IgD-negative memory B cell (primary cell): ENCODE measurements at regions not wholly inside any gene's neighbourhood (a gene's known extent, or its start where the extent isn't known, plus 50 kb on each side); places are given as distances from the start of the nearest gene placed in this dataset.

Source experiments
- H3K27ac Mint-ChIP-seq, 3 donors: one replicate each; pipeline ENCODE4 v1.8.0; 2020 to 2022; ENCODE audit warnings: mild to moderate bottlenecking in 3 of 3, mixed read lengths in 3 of 3, moderate library complexity in 1 of 3
- H3K27me3 Mint-ChIP-seq: one replicate; pipeline ENCODE4 v1.8.0; 2021; ENCODE audit warnings: mixed read lengths
- H3K36me3 Mint-ChIP-seq: one replicate; pipeline ENCODE4 v1.8.0; 2020; ENCODE audit warnings: mild to moderate bottlenecking, mixed read lengths
- H3K4me1 Mint-ChIP-seq, 3 donors: one replicate each; pipeline ENCODE4 v1.8.0; 2020 to 2022; ENCODE audit warnings: mixed read lengths in 3 of 3, mild to moderate bottlenecking in 1 of 3
- H3K4me3 Mint-ChIP-seq, 4 donors: one replicate each; pipeline ENCODE4 v1.8.0; 2020 to 2022; ENCODE audit warnings: mild to moderate bottlenecking in 4 of 4, mixed read lengths in 4 of 4, moderate library complexity in 3 of 4
- H3K9me3 Mint-ChIP-seq, 3 donors: one replicate each; pipeline ENCODE4 v1.8.0; 2020 to 2021; ENCODE audit warnings: mixed read lengths in 3 of 3, mild to moderate bottlenecking in 1 of 3

DNA sequence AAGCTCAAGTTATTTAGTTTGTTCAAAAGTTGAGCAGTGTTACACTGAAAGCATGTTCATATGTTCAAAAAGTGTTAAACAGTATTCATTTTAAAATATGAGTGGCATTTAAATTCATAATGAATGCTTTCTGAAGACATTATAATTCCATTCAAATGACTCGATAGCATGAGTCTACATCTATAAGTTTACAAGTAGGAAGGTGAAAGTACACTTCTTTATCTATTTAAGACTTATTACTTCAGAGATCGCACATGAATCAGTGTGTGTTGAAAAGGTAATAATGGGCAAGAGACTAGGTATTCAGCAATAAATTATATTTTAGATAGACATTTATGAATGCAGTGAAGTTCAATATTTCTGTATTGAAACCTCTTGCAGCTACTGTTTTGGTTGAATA, 456.1 kb downstream of the GRXCR1 start:
- Mint-ChIP-seq H3K4me3 (no peak overlapping the region), H3K27me3 (no peaks in the 10 kb centered on the region), H3K9me3 (peaks cover 2 to 4% (median 3%) of the 10 kb centered on the region in 3 donors), H3K36me3 (peaks cover 2% of the 10 kb centered on the region), H3K27ac (no peak overlapping the region), H3K4me1 (no peaks in the 10 kb centered on the region)

DNA sequence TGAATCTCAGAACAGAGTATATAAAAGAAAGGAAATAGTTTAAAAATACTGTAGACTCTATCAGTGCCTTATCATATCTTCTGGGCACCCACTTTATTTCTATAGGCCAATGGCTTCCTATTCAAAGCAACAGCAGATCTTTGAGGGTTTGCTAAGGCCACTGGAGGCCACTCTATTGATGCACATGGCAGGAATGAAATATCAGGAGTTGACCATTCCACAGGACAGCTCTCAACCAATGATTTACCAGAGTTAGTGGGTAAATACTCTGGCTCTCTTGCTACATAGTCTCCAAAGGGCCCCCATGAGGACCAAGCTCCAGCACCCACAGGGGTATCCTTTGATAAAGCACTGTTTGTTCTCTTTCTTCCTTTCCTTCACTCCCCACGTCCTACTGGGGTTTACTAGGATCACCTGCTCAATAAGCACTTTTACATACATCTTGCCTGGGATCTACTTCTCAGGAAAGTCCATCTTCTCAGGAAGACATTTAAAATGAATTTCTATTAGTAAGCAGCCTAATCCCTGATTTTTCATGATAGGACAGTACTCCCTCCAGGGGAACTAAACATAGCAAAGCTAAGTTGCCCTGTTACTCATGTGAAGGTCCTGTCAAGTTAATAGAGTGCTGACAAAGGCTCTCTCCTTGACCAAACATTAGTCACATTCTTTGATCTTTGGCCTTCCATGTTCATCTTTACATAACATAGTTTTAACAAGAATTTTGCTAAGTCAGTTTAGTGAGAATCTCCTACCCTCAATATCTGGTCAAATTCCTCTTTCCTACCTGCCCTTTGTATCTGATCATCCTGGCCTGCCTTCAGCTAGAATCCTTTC, 459.7 kb downstream of the GRXCR1 start:
- no peaks in the 10 kb centered on the region for H3K36me3 Mint-ChIP-seq
- no peaks in the 10 kb centered on the region for H3K27me3 Mint-ChIP-seq

DNA sequence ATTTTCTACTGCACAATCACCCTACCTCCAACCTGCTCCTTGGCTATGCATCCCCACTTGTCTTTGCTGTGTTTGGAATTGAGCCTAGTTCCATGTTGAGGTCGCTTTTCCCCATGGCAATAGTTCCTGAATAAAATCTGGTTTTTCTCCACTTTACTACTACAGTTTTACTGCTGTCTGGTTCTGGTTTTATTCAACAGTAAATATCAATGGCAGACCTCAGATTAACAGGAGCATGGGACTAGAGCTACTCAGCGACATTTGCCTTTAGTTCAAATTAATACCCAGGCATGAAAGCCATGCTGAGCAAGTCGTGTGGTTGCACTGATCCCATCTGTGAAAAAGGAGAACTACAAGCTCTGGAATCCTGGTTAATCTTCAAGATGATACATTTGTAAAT, 460.3 kb downstream of the GRXCR1 start:
- Mint-ChIP-seq H3K27me3 (no peaks in the 10 kb centered on the region), H3K27ac (no peak overlapping the region), H3K36me3 (no peaks in the 10 kb centered on the region), H3K4me3 (no peak overlapping the region), H3K4me1 (no peaks in the 10 kb centered on the region), H3K9me3 (peaks cover 0 to 4% (median 3%) of the 10 kb centered on the region in 3 donors)

More for the DNA sequence above, 459.7 kb downstream of the GRXCR1 start:
- H3K9me3 Mint-ChIP-seq = peaks cover 0 to 3% (median 2%) of the 10 kb centered on the region in 3 donors
- H3K4me1 Mint-ChIP-seq = no peaks in the 10 kb centered on the region
- H3K4me3 Mint-ChIP-seq = no peak overlapping the region
- no peak overlapping the region for H3K27ac Mint-ChIP-seq

DNA sequence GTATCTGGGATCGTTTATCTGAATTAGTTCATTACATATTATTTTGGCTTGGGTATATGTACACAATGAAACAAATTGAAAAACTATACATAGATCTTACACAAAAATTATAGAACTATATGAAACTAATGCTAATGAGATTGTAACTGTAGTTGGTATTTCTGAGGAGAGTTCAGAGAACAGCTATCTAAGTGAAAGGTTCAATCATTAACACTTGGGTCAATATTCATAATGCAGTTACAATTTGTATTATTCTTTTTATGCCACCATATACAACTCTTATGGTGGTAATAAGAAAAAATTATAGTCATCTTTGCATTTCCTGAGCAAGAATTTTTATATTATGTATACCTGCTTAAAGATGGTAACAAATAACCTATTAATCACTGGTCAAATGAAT, 461.0 kb downstream of the GRXCR1 start:
- H3K27ac Mint-ChIP-seq = no peak overlapping the region
- no peaks in the 10 kb centered on the region for H3K36me3 Mint-ChIP-seq
- no peak overlapping the region for H3K4me3 Mint-ChIP-seq
- H3K27me3 Mint-ChIP-seq = no peaks in the 10 kb centered on the region
- H3K4me1 Mint-ChIP-seq = no peaks in the 10 kb centered on the region
- H3K9me3 Mint-ChIP-seq = peaks cover 0 to 4% (median 3%) of the 10 kb centered on the region in 3 donors

DNA sequence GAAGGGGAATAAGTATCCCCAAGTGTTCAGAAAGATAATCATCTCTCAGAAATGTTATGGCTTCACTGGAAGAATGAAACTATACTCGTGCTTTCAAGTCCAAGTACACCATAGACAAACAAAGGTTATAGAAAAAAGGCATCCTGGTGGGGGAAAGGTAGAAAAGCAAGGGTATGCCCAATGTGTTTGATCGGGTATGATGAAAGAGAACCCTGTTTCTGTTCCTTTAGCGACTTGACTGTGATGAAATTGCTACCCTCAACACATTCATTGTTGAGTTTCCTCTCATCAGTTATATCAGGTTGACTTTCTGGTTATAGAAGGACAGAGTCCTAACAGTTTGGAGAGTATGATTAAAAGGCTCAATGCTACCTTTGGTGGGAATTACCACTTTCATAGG, 464.3 kb downstream of the GRXCR1 start:
- Mint-ChIP-seq H3K27me3 (no peaks in the 10 kb centered on the region), H3K4me1 (no peaks in the 10 kb centered on the region), H3K4me3 (no peak overlapping the region), H3K9me3 (peaks cover 1 to 5% (median 4%) of the 10 kb centered on the region in 3 donors), H3K36me3 (no peaks in the 10 kb centered on the region), H3K27ac (no peak overlapping the region)

DNA sequence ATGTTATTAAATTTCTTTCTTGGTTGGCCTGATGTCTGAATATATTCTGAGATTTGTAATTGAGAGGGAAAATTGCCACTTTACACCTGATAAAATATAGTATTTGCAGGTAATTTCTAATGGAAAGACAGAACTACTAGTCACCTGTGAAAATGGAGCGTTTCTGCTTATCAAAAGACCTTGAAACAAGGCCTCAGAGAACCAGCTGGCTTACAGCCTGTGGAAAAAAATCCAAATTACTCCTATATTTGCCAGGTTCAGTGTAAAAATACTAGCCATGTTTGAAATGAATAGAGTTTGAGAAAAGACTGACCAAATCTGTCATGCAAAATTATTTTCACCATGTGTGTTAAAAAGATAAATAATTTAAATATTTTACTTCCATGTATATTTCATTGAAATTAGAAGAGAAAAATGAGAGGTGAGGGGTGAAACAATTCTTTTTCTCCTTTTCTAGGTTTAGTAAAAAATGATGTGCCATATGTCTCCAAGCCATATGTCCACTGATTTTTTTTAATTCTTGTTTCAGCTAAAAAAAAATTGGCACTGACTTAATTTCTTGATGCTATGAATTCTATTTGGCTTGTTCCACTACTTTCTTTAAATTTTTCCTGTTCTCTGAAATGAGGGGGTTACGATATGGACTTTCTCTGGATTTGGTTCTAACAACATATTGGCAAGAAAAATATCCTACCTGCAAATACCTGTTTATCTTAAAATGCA, 464.9 kb downstream of the GRXCR1 start:
- no peaks in the 10 kb centered on the region for H3K27me3 Mint-ChIP-seq
- H3K4me3 Mint-ChIP-seq = no peak overlapping the region
- H3K27ac Mint-ChIP-seq = no peak overlapping the region

DNA sequence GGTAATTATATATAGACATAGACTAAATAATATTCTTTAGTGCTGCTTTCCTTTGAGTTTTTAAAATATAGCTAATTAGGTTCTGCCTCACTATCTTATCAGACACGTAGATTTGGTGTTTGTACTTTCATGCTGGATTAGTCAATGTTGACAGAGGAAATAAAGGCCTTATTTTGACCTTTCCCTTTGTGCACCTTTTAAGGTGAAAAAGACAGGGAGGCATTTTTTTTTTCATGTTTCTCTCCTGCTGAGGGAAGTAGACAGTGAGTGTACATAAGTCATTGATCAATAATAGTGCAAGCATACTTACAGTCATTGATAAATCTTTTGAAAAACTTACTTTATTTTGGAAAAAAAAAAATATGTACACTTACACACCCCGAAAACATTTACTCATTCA, 467.8 kb downstream of the GRXCR1 start:
- H3K4me3 Mint-ChIP-seq = no peak overlapping the region
- H3K9me3 Mint-ChIP-seq = peaks cover 1 to 4% (median 3%) of the 10 kb centered on the region in 3 donors
- no peak overlapping the region for H3K27ac Mint-ChIP-seq
- no peaks in the 10 kb centered on the region for H3K4me1 Mint-ChIP-seq
- H3K27me3 Mint-ChIP-seq = no peaks in the 10 kb centered on the region
- H3K36me3 Mint-ChIP-seq = no peaks in the 10 kb centered on the region

More for the DNA sequence above, 464.9 kb downstream of the GRXCR1 start:
- H3K9me3 Mint-ChIP-seq = peaks cover 1 to 4% (median 3%) of the 10 kb centered on the region in 3 donors
- H3K36me3 Mint-ChIP-seq = no peaks in the 10 kb centered on the region
- H3K4me1 Mint-ChIP-seq = no peaks in the 10 kb centered on the region

DNA sequence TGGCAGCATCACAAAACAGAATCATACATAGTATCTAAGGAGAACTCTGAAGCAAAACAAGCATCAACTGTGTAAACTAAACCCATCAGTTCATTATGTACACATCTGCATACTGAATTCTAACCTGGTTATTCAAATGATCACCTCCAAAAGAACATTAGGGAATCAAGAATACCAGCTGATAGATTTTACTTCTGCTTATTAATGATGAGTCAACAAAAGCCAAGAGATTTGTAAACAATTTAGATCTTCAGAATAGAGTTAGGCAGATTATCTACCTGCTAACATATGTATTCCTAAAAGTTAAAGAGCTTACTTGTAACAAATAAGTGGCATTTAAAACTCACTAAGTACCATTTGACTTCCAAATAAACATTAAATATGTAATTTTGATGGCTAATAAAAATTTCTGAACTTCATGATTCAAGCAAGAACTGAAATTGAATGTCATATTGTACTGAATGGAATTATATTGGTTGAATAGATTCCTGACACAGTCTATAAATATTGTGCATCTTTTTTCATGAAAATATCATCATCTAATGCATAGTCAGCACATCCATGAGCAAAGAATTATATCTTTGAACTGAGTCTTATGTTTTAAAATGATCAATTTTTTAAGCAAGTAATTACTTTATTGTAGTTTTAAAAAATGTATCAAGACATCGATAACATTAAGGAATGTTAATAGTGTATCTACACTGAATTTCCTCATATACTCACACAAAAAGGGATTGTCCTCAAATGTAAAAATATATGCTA, 470.5 kb downstream of the GRXCR1 start:
- Mint-ChIP-seq H3K9me3 (peaks cover 0 to 1% (median 1%) of the 10 kb centered on the region in 3 donors), H3K4me1 (no peaks in the 10 kb centered on the region), H3K4me3 (no peak overlapping the region), H3K36me3 (no peaks in the 10 kb centered on the region), H3K27ac (no peak overlapping the region), H3K27me3 (no peaks in the 10 kb centered on the region)

DNA sequence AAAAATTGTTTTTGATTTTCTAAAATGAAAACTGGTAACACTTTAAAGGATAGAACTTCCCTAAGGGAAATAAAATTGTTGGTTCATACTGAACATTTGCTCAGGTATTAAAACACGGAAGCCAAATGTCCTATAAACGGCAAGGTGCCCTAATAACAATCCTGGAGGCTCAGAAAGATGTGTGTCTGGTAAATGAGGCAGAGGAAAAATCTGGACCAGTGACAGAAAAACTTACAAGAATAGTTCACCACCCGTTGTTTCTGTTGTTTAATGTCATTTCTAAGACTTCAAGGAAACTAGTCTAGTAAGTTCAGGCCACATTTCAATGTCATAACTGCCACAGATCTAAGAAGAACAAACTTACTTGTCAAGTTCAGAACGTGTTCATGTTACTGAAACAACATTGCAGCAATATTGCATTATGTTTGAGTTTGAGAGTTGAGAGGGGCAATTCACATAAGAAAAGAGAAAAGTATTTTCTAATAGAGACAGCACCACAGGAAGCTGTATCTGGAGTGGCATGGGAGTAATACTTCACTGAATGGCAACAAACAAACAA, 476.6 kb downstream of the GRXCR1 start:
- Mint-ChIP-seq H3K9me3 (peaks cover 0 to 2% (median 0%) of the 10 kb centered on the region in 3 donors), H3K36me3 (no peaks in the 10 kb centered on the region), H3K27me3 (no peaks in the 10 kb centered on the region), H3K4me1 (no peaks in the 10 kb centered on the region), H3K27ac (no peak overlapping the region), H3K4me3 (no peak overlapping the region)

DNA sequence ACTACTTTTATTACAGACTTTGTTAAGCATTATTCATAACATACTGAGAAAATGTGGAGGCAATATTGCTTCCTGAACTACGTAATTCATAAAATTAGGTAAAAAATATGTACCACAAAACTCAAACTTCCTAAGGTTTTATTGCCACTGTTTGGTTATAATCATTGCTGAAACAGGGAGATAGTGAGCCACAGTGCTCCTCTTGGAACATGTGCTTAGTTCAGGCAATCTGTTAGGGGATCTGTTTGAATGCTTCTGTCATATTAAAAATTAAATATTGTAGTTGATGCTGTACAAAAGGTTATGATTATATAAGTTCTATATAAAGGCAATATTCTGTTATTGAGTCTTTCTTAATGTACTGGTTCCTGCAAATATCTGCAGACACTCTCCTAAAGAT, 480.7 kb downstream of the GRXCR1 start:
- Mint-ChIP-seq H3K27me3 (no peaks in the 10 kb centered on the region), H3K4me3 (no peak overlapping the region), H3K9me3 (peaks cover 0 to 2% (median 0%) of the 10 kb centered on the region in 3 donors)

DNA sequence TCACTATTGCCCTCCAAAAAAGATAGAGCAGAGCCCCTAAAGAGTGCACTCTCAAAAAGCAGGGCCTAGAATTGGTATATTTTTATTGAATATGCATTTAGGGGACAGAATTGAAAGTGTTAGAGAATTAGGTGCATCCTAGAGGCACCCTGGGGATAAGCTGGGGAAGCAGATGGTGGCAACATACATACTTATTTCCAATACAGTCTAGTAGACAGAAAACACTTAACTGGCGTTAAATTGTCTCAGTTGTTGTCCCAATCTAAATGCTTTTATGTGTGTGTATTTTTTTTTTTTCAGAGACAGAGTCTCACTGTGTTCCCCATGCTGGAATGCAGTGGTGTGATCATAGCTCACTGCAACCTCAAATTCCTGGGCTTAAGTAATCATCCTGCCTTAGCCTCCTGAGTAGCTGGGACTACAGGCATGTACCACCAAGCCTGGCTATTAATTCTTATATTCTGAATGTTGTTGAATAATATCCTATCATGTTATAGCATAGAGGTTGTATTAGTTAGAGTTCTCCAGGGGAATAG, 481.8 kb downstream of the GRXCR1 start:
- no peak overlapping the region for H3K27ac Mint-ChIP-seq
- no peaks in the 10 kb centered on the region for H3K36me3 Mint-ChIP-seq
- H3K27me3 Mint-ChIP-seq = no peaks in the 10 kb centered on the region

More for the DNA sequence above, 480.7 kb downstream of the GRXCR1 start:
- Mint-ChIP-seq H3K4me1 (no peaks in the 10 kb centered on the region), H3K36me3 (no peaks in the 10 kb centered on the region), H3K27ac (no peak overlapping the region)

DNA sequence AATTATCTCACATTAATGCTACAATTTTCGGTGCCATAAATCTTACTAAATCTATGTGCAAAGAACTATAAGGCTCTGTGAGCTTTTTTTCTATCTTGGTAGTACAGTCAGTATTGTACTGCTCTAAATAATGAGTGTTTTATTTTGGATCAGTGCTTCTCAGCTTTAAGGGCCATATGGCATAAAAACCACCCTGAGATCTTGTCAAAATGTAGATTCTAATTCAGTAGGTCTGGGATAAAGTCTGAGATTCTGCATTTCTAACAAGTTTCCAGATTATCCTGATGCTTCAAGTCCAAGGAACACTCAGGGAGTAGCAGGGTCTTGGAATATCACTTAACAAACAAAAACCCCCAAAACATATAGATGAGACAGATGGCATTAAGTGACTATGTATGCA, 486.5 kb downstream of the GRXCR1 start:
- no peaks in the 10 kb centered on the region for H3K27me3 Mint-ChIP-seq
- no peaks in the 10 kb centered on the region for H3K4me1 Mint-ChIP-seq
- H3K36me3 Mint-ChIP-seq = no peaks in the 10 kb centered on the region
- H3K27ac Mint-ChIP-seq = no peak overlapping the region
- no peak overlapping the region for H3K4me3 Mint-ChIP-seq
- no peaks in the 10 kb centered on the region for H3K9me3 Mint-ChIP-seq

More for the DNA sequence above, 481.8 kb downstream of the GRXCR1 start:
- Mint-ChIP-seq H3K4me3 (no peak overlapping the region), H3K4me1 (no peaks in the 10 kb centered on the region), H3K9me3 (peaks cover 0 to 2% (median 0%) of the 10 kb centered on the region in 3 donors)

DNA sequence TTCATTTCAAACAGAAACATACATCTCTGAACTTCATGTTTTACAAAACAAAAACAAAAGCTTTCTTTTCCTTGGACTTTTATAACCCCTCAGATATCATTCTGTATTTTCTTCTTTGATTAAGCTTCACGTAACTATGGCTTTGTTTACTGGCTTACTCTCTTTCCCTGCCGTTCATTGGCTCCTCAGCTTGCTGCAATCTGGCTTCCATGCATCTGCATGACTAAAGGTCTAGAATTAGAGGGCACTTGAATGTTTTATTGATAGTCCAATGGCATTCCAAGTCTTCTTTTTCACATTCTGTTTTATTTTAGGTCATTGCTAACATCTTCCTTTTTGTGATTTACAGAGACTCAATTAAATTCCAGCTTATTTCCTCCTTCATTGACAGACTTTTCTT, 487.6 kb downstream of the GRXCR1 start:
- Mint-ChIP-seq H3K9me3 (no peaks in the 10 kb centered on the region), H3K4me1 (no peaks in the 10 kb centered on the region), H3K36me3 (no peaks in the 10 kb centered on the region), H3K27me3 (no peaks in the 10 kb centered on the region), H3K27ac (no peak overlapping the region), H3K4me3 (no peak overlapping the region)

DNA sequence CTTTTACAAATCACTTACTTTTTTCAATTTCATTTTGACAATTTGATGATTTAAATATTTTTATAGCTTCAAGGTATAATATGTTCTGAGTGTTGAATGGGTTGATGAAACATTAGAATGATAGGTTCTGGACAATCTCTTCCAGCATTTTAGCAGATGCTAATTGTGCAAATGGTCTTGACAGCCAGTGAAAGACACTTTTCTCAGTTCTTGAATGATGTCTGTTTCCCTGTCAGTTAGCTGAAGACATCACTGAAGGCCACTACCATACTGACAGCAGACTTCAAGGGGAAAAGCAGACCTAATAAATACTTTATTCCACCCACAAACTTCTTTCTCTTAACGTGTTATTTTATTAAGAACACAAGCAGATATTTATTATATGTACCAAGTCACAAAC, 498.6 kb downstream of the GRXCR1 start:
- H3K27me3 Mint-ChIP-seq = no peaks in the 10 kb centered on the region
- no peaks in the 10 kb centered on the region for H3K36me3 Mint-ChIP-seq
- peaks cover 0 to under 1% (median 0%) of the 10 kb centered on the region in 3 donors for H3K9me3 Mint-ChIP-seq
- no peak overlapping the region for H3K4me3 Mint-ChIP-seq
- no peak overlapping the region for H3K27ac Mint-ChIP-seq
- no peaks in the 10 kb centered on the region for H3K4me1 Mint-ChIP-seq
